Endothelial cell (in vitro differentiated cells): ENCODE measurements at regions not wholly inside any gene's neighbourhood (a gene's known extent, or its start where the extent isn't known, plus 50 kb on each side); places are given as distances from the start of the nearest gene placed in this dataset.
A peak's percentile ranks its signal among the peaks of the same experiment; 100 is the strongest.

Source experiments
- DNase-seq: peaks from one replicate; pipeline ENCODE4 v3.0.0; 2021; ENCODE audit warnings: low spot score
- H3K27ac Mint-ChIP-seq: one replicate; pipeline ENCODE4 v1.8.0; 2021; ENCODE audit warnings: mixed read lengths, inconsistent platforms; ENCODE audit not compliant: unreplicated experiment
- H3K27me3 Mint-ChIP-seq: one replicate; pipeline ENCODE4 v1.8.0; 2021; ENCODE audit warnings: mild to moderate bottlenecking, moderate library complexity, mixed read lengths, inconsistent platforms; ENCODE audit not compliant: unreplicated experiment
- H3K36me3 Mint-ChIP-seq: one replicate; pipeline ENCODE4 v1.8.0; 2021; ENCODE audit warnings: mild to moderate bottlenecking, low read depth, mixed read lengths, inconsistent platforms; ENCODE audit not compliant: unreplicated experiment
- H3K4me1 Mint-ChIP-seq: one replicate; pipeline ENCODE4 v1.8.0; 2021; ENCODE audit warnings: mild to moderate bottlenecking, mixed read lengths, inconsistent platforms; ENCODE audit not compliant: unreplicated experiment
- H3K4me3 Mint-ChIP-seq: one replicate; pipeline ENCODE4 v1.8.0; 2021; ENCODE audit warnings: mild to moderate bottlenecking, mixed read lengths, inconsistent platforms; ENCODE audit not compliant: unreplicated experiment
- H3K9me3 Mint-ChIP-seq: one replicate; pipeline ENCODE4 v1.8.0; 2021; ENCODE audit warnings: mixed read lengths, inconsistent platforms; ENCODE audit not compliant: unreplicated experiment
- TF ChIP-seq, protein P1 (sequence below): fragments of 200-600 bp; sonication (generic); IDR thresholded peaks from one replicate; pipeline ENCODE4 v1.5.0; 2021; ENCODE audit warnings: antibody characterized with exemption; ENCODE audit not compliant: unreplicated experiment

DNA sequence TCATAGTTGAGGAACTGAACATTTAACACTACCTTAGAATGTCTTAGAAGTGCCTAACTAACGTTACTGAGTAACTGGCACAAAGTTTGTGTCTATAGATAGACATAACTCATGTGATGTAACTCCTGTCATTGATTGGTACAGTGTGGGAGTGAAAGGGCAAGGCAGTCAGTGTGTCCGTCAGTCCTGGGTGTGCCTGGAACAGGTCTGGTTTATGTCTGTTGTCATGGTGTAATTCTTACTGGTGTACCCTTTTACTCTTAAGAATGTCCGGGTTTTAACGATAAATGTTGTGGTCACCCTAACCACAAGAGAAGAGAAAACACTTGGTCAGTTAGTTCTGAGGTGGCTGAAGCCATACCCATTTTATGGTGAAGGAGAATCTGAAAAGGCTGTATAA is 93.1 kb upstream of the ESX1 start:
- H3K4me3 Mint-ChIP-seq = no peak overlapping the region
- no peaks in the 10 kb centered on the region for H3K4me1 Mint-ChIP-seq
- H3K36me3 Mint-ChIP-seq = no peaks in the 10 kb centered on the region
- H3K27ac Mint-ChIP-seq = no peak overlapping the region
- no peaks in the 10 kb centered on the region for H3K9me3 Mint-ChIP-seq
- TF ChIP-seq, protein P1, sequence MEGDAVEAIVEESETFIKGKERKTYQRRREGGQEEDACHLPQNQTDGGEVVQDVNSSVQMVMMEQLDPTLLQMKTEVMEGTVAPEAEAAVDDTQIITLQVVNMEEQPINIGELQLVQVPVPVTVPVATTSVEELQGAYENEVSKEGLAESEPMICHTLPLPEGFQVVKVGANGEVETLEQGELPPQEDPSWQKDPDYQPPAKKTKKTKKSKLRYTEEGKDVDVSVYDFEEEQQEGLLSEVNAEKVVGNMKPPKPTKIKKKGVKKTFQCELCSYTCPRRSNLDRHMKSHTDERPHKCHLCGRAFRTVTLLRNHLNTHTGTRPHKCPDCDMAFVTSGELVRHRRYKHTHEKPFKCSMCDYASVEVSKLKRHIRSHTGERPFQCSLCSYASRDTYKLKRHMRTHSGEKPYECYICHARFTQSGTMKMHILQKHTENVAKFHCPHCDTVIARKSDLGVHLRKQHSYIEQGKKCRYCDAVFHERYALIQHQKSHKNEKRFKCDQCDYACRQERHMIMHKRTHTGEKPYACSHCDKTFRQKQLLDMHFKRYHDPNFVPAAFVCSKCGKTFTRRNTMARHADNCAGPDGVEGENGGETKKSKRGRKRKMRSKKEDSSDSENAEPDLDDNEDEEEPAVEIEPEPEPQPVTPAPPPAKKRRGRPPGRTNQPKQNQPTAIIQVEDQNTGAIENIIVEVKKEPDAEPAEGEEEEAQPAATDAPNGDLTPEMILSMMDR = no peak
- peaks cover 4% of the 10 kb centered on the region for H3K27me3 Mint-ChIP-seq
- DNase-seq = no peak

- Mint-ChIP-seq H3K4me1 (no peaks in the 10 kb centered on the region), H3K9me3 (no peaks in the 10 kb centered on the region), H3K4me3 (no peak overlapping the region), H3K27me3 (peaks cover 4% of the 10 kb centered on the region), H3K27ac (peak overlapping the region; percentile 78), H3K36me3 (no peaks in the 10 kb centered on the region)
- TF ChIP-seq, protein P1 = peak; percentile 49
- peak; percentile 68 for DNase-seq
Observed at GRCh38 chrX:104343428-104344129, 88.8 kb upstream of the ESX1 start.

DNA sequence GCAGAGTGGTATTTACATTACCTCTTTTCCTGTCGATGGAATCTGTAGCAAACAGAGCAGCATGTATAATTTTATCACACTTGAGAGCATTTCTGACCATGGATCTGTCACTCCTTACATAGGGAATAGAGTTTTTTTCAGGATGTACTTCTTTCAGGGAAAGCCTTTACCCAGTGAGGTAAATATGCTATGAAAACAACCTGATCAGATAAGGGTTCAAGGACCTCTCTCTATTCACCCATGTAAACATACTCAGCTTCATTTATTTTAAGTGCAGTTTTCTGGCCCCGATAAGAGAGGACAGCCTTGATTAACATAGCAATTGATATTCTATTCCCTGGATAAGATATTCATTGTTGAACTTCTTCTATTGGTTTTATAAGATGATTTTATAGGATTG is 87.3 kb upstream of the ESX1 start:
- Mint-ChIP-seq H3K4me3 (no peak overlapping the region), H3K27me3 (peaks cover 4% of the 10 kb centered on the region), H3K36me3 (no peaks in the 10 kb centered on the region), H3K9me3 (no peaks in the 10 kb centered on the region), H3K27ac (no peak overlapping the region), H3K4me1 (no peaks in the 10 kb centered on the region)
- no peak for DNase-seq
- TF ChIP-seq, protein P1 = no peak

DNA sequence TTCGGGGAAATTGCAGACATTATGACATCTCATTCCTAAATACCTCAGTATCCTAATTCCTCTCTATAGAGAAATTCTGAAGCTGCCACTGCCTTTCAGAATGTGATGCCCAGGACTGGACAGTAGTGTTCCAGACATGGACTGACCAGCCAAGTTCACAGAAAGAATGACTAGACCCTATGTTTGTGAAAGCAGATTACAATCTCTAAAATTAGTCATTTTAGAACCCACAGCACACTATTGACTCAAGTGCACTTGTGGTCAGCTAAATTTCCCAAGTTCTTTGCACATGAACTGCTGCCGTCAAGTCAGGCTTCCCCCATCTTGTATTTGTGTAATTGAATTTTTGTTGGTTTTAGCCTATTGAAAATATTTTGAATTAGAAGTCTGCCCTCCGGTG is 81.0 kb upstream of the ESX1 start:
- H3K27ac Mint-ChIP-seq = no peak overlapping the region
- no peak overlapping the region for H3K4me3 Mint-ChIP-seq

GRCh38 chrX:104334971-104335370 is 80.2 kb upstream of the ESX1 start:
- H3K4me1 Mint-ChIP-seq = no peaks in the 10 kb centered on the region
- no peaks in the 10 kb centered on the region for H3K9me3 Mint-ChIP-seq
- H3K4me3 Mint-ChIP-seq = no peak overlapping the region
- no peak for DNase-seq
- no peak overlapping the region for H3K27ac Mint-ChIP-seq
- peaks cover 2% of the 10 kb centered on the region for H3K27me3 Mint-ChIP-seq
- TF ChIP-seq, protein P1 = no peak
- H3K36me3 Mint-ChIP-seq = no peaks in the 10 kb centered on the region

More for the DNA sequence above, 81.0 kb upstream of the ESX1 start:
- DNase-seq = no peak
- Mint-ChIP-seq H3K9me3 (no peaks in the 10 kb centered on the region), H3K36me3 (no peaks in the 10 kb centered on the region), H3K4me1 (no peaks in the 10 kb centered on the region), H3K27me3 (peaks cover 2% of the 10 kb centered on the region)
- TF ChIP-seq, protein P1 = no peak
